ACC112 (cell line): ENCODE measurements at regions not wholly inside any gene's neighbourhood (a gene's known extent, or its start where the extent isn't known, plus 50 kb on each side); places are given as distances from the start of the nearest gene placed in this dataset.

Source experiments
- H2AFZ ChIP-seq: fragments of 200-600 bp; sonication (generic); one replicate; pipeline ENCODE4 v1.6.0; 2017; ENCODE audit warnings: antibody characterized with exemption, low read length; ENCODE audit not compliant: unreplicated experiment
- H3K27ac ChIP-seq: fragments of 200-600 bp; sonication (generic); 2 replicates; pipeline ENCODE4 v1.5.1; 2014; ENCODE audit warnings: low read depth, mild to moderate bottlenecking, antibody characterized with exemption, low read length, moderate library complexity
- H3K27me3 ChIP-seq: fragments of 200-600 bp; sonication (generic); 2 replicates; pipeline ENCODE4 v1.6.1; 2014; ENCODE audit warnings: mild to moderate bottlenecking, antibody characterized with exemption, low read length, moderate library complexity, mixed read lengths; ENCODE audit not compliant: insufficient read depth
- H3K36me3 ChIP-seq: fragments of 200-600 bp; sonication (generic); 2 replicates; pipeline ENCODE4 v1.6.1; 2016; ENCODE audit warnings: mild to moderate bottlenecking, antibody characterized with exemption, low read length, moderate library complexity, mixed read lengths; ENCODE audit not compliant: insufficient read depth
- H3K4me1 ChIP-seq: fragments of 200-600 bp; sonication (generic); one replicate; pipeline ENCODE4 v1.6.1; 2016; ENCODE audit warnings: low read length, mixed read lengths; ENCODE audit not compliant: insufficient read depth, unreplicated experiment, control insufficient read depth
- H3K4me3 ChIP-seq: fragments of 200-600 bp; sonication (generic); 2 replicates; pipeline ENCODE4 v1.5.1; 2014; ENCODE audit warnings: mild to moderate bottlenecking, low read depth, low read length
- H3K79me2 ChIP-seq: fragments of 200-600 bp; sonication (generic); one replicate; pipeline ENCODE4 v1.6.0; 2016; ENCODE audit warnings: low read length; ENCODE audit not compliant: control insufficient read depth, unreplicated experiment, insufficient read depth

DNA sequence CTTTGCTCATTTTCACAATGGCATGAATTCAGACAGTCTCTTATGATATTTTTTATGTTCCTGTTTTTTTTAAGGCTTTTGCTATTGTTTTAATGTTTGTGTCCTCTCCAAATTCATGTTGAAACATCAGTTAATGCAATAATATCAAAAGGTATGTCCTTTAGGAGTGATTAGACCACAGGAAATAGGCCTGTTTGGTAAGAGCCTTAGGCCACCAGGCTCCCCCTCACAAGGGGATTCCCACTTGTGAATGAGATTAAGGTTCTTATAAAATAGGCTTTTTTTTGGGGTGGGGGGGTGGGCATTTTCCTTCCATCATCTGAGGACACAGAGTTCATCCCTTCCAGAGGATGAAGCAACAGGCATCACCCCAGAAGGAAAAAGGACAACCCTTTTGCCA, 2074.2 kb upstream of the C9orf72 start:
- Histone ChIP-seq H3K4me1 (no peaks in the 10 kb centered on the region), H3K36me3 (no peaks in the 10 kb centered on the region), H3K4me3 (no peak overlapping the region)

DNA sequence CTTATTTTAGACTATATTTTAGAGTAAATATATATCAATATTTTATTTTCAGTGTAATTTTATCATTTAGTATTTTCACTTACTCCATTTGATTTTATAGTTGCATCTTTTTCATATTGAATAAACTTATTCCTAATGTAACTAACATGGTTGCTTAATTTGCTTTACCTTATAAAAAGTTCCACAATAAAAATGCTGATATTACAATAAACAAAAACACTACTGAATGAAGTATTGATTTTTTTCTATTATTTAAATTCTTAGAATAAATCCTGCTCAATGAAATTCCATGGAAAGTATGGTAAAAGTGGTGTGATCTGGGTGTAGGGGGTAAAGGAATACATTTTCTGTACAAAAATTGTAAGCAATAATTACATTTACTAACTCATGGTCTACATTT, 2074.9 kb upstream of the C9orf72 start:
- H2AFZ ChIP-seq: no peak overlapping the region
- no peak overlapping the region for H3K27ac ChIP-seq
- H3K79me2 ChIP-seq: no peaks in the 10 kb centered on the region
- no peaks in the 10 kb centered on the region for H3K36me3 ChIP-seq
- no peaks in the 10 kb centered on the region for H3K27me3 ChIP-seq
- no peaks in the 10 kb centered on the region for H3K4me1 ChIP-seq
- no peak overlapping the region for H3K4me3 ChIP-seq

More for the DNA sequence above, 2074.2 kb upstream of the C9orf72 start:
- no peak overlapping the region for H2AFZ ChIP-seq
- no peaks in the 10 kb centered on the region for H3K27me3 ChIP-seq
- no peak overlapping the region for H3K27ac ChIP-seq
- H3K79me2 ChIP-seq: no peaks in the 10 kb centered on the region

DNA sequence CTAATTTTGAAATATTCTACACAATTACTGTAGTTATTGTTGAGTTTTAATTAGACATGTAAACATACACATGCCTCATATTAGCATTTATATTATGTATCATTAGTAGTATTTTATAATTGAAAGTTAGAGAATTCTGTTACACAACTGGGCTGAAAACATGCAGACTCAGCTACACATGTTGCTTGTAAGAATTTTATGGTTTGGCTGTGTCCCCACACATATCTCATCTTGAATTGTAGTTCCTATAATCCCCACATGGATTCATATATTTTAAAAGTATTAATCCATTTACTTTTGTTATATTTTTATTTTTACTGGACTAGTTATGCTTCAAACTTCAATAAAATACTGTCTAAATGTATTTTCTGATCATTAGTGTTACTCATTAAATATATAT, 2075.3 kb upstream of the C9orf72 start:
- Histone ChIP-seq H3K27ac (no peak overlapping the region), H3K4me3 (no peak overlapping the region), H2AFZ (no peak overlapping the region), H3K27me3 (no peaks in the 10 kb centered on the region; the same call in 1 of the 2 replicates), H3K36me3 (no peaks in the 10 kb centered on the region), H3K79me2 (no peaks in the 10 kb centered on the region), H3K4me1 (no peaks in the 10 kb centered on the region)

DNA sequence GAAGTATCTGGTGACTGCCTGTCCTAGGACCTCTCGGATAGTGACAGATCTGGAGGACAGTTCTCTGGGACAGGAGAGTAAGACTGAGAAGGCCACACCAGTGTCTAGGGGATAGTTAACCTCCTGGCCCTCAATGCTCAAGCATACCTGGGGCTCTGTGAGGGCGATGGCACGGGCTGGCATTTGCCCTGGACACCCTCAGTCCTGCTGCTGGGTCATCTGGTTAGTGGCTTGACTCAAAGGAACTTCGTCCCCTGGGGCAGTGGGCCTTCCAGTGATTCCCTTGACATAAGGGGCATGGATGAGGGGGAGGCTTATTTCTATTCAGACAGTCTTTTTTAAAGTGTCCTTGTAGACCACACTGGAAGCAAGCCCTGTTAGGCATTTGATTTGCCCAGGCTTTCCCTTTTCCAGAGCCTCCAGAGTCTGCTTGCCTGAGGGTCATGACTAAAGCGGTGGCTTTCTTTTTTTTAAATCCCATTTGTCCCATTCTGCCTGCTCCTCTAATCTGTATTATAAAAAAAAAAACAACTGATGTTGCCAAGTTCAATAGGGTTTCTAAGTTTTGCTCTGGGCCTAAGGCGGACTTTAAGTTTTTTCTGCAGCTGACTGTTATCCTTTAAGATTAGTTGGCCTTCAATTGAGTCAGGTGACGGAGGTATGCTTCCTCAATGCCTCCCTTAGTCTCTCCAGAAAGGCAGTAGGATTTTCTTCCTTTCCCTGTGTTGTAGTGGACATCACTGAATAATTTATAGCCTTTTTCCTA, 2083.5 kb upstream of the C9orf72 start:
- Histone ChIP-seq H3K4me3 (no peak overlapping the region), H3K4me1 (no peaks in the 10 kb centered on the region), H3K36me3 (no peaks in the 10 kb centered on the region), H3K79me2 (no peaks in the 10 kb centered on the region), H2AFZ (no peak overlapping the region), H3K27me3 (no peaks in the 10 kb centered on the region; the same call in 1 of the 2 replicates), H3K27ac (no peak overlapping the region)

DNA sequence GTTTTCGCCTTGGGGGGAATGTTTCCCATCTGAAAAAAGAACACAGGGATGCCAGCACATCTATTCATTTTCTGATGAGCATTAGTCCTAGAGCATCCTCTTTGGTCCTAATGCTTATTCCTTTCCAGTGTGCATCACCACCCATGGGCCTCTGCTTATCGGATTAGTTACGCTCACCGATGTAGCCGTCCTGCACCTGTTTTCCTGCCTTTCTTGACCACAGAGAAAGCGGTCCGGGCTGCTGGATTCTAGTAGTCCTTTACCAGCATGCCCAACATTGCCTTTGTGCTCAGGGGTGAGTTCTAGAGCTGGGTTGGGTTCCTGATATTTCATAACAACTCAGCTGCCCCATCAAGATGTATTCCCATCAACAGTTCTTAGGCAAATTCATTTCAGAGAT, 2084.5 kb upstream of the C9orf72 start:
- H3K79me2 ChIP-seq: no peaks in the 10 kb centered on the region
- H3K4me3 ChIP-seq: no peak overlapping the region
- H3K27ac ChIP-seq: no peak overlapping the region
- H3K4me1 ChIP-seq: no peaks in the 10 kb centered on the region
- H3K27me3 ChIP-seq: no peaks in the 10 kb centered on the region; the same call in 1 of the 2 replicates
- H2AFZ ChIP-seq: no peak overlapping the region
- H3K36me3 ChIP-seq: no peaks in the 10 kb centered on the region

GRCh38 chr9:29659014-29659413, 2085.7 kb upstream of the C9orf72 start:
- Histone ChIP-seq H3K4me3 (no peak overlapping the region), H3K27ac (no peak overlapping the region), H3K79me2 (no peaks in the 10 kb centered on the region), H3K36me3 (no peaks in the 10 kb centered on the region), H2AFZ (no peak overlapping the region), H3K27me3 (0 out of 2 replicates have a peak, but pooled peaks cover 3% of the 10 kb centered on the region), H3K4me1 (no peaks in the 10 kb centered on the region)

DNA sequence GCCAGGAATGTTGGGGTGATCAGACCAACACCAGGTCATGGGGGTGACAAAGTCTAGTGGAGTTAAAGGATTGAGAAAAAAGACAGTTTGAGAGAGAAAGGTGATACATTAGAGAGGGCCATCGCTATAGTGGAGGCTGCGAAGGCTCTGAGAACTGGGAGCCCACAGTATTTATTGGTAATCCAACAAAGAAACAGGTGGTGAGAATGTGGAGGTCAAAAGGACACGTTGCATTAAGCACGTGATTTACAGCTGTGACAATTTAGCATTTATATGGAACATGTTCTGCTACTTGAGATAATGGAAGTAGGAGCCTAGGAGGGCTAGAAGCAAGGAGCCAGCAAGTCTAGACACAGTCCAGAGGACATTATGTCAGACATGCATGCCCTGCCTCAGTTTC, 2086.5 kb upstream of the C9orf72 start:
- Histone ChIP-seq H3K27me3 (0 out of 2 replicates have a peak, but pooled peaks cover 5% of the 10 kb centered on the region), H3K4me1 (no peaks in the 10 kb centered on the region), H3K36me3 (no peaks in the 10 kb centered on the region), H2AFZ (no peak overlapping the region), H3K27ac (no peak overlapping the region), H3K79me2 (no peaks in the 10 kb centered on the region), H3K4me3 (peak overlapping the region; percentile 29; the same call in 1 of the 2 replicates)

DNA sequence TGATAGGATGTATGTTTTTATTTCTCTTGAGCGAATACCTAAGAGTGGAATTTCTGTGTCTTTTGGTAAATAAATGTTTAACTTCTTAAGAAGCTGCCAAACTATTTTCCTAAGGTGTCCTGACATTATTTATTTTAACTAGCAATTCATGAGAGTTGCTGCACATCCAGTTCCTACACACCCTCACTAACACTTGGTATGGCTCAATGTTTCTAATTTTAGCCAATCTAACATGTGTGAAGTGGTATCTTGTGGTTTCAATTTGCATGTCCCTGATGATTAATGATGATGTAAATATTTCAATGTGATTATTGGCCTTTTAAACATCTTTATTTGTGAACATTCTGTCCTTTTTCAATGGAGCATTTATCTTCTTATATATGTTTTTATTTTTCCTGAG, 2095.5 kb upstream of the C9orf72 start:
- Histone ChIP-seq H3K27me3 (0 out of 2 replicates have a peak, but pooled peaks cover 5% of the 10 kb centered on the region), H3K4me3 (no peak overlapping the region), H3K79me2 (no peaks in the 10 kb centered on the region), H3K4me1 (no peaks in the 10 kb centered on the region), H2AFZ (no peak overlapping the region), H3K27ac (no peak overlapping the region), H3K36me3 (no peaks in the 10 kb centered on the region)

GRCh38 chr9:29669613-29670012, 2096.3 kb upstream of the C9orf72 start:
- H3K27ac ChIP-seq: no peak overlapping the region
- no peak overlapping the region for H2AFZ ChIP-seq
- no peak overlapping the region for H3K4me3 ChIP-seq
- H3K27me3 ChIP-seq: no peaks in the 10 kb centered on the region
- no peaks in the 10 kb centered on the region for H3K4me1 ChIP-seq
- H3K79me2 ChIP-seq: no peaks in the 10 kb centered on the region
- H3K36me3 ChIP-seq: no peaks in the 10 kb centered on the region

GRCh38 chr9:29685531-29685930, 2112.2 kb upstream of the C9orf72 start:
- Histone ChIP-seq H2AFZ (no peak overlapping the region), H3K27ac (no peak overlapping the region)

DNA sequence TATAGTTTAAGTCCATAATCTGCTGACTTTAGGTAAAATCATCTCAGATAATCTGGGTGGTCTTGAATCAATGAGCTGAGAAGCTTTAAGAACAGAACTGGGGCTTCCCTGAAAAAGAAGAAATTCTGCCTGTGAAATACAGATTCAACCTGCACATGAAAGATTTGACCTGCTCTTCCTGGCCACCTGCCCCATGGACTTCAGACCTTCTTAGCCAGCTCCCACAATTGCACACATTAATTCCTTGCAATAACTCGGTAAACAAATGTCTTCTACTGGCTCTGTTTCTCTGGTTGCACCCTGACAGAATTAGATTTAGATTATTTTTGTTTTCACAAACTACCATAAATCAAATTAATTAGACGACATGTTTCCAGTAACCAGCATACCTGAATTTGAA, 2117.9 kb upstream of the C9orf72 start:
- H2AFZ ChIP-seq: no peak overlapping the region
- H3K36me3 ChIP-seq: no peaks in the 10 kb centered on the region
- H3K27me3 ChIP-seq: no peaks in the 10 kb centered on the region
- no peak overlapping the region for H3K4me3 ChIP-seq
- H3K79me2 ChIP-seq: no peaks in the 10 kb centered on the region
- H3K27ac ChIP-seq: no peak overlapping the region
- H3K4me1 ChIP-seq: no peaks in the 10 kb centered on the region

More at GRCh38 chr9:29685531-29685930, 2112.2 kb upstream of the C9orf72 start:
- H3K4me3 ChIP-seq: no peak overlapping the region
- H3K27me3 ChIP-seq: no peaks in the 10 kb centered on the region
- no peaks in the 10 kb centered on the region for H3K79me2 ChIP-seq
- H3K4me1 ChIP-seq: no peaks in the 10 kb centered on the region
- no peaks in the 10 kb centered on the region for H3K36me3 ChIP-seq
